ENCODE measurements at regions not wholly inside any gene's neighbourhood (a gene's known extent, or its start where the extent isn't known, plus 50 kb on each side); places are given as distances from the start of the nearest gene placed in this dataset.
A peak's percentile ranks its signal among the peaks of the same experiment; 100 is the strongest.

- intact Hi-C loops (cut with DNase I) = loop anchor here (10.0 kb wide), 1 partner anchor 188 kb away; no protein-coding TSS in a partner anchor
- peaks cover 0 to 8% of the 10 kb centered on the region in 2 donors for H3K27me3 ChIP-seq
- peak in 1 of 4 donors; percentile 1 for DNase-seq
These were observed 104.0 kb downstream of the CPZ start for GRCh38 chr4:8696369-8697127.

GRCh38 chr4:8695237-8696219 lies 103.0 kb downstream of the CPZ start:
- DNase-seq = peak in 1 of 4 donors; percentile 3
- ATAC-seq = no peak
- intact Hi-C loops (cut with DNase I) = loop anchor here (10.0 kb wide), 1 partner anchor 189 kb away; no protein-coding TSS in a partner anchor
- H3K4me1 ChIP-seq = no peaks in the 10 kb centered on the region
- no peaks in the 10 kb centered on the region for H3K36me3 ChIP-seq (replicated peaks in 1 of 2; ENCODE audit: insufficient read depth in 1 of 2, low read depth in 2 of 2)
- H3K27ac ChIP-seq = no peak overlapping the region
- TF ChIP-seq, protein P1, sequence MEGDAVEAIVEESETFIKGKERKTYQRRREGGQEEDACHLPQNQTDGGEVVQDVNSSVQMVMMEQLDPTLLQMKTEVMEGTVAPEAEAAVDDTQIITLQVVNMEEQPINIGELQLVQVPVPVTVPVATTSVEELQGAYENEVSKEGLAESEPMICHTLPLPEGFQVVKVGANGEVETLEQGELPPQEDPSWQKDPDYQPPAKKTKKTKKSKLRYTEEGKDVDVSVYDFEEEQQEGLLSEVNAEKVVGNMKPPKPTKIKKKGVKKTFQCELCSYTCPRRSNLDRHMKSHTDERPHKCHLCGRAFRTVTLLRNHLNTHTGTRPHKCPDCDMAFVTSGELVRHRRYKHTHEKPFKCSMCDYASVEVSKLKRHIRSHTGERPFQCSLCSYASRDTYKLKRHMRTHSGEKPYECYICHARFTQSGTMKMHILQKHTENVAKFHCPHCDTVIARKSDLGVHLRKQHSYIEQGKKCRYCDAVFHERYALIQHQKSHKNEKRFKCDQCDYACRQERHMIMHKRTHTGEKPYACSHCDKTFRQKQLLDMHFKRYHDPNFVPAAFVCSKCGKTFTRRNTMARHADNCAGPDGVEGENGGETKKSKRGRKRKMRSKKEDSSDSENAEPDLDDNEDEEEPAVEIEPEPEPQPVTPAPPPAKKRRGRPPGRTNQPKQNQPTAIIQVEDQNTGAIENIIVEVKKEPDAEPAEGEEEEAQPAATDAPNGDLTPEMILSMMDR (IDR thresholded peaks at IDR 0.05) = no peak
- no peak for TF ChIP-seq POLR2A (IDR thresholded peaks at IDR 0.05)
- H3K9me3 ChIP-seq = no peaks in the 10 kb centered on the region
- no peaks in the 10 kb centered on the region for H3K27me3 ChIP-seq
- WGBS, 2 donors = 51 to 54% methylated on average over 13 to 18 of the region's 18 CpGs
- H3K4me3 ChIP-seq = no peak overlapping the region

More at GRCh38 chr4:8696369-8697127, 104.0 kb downstream of the CPZ start:
- Histone ChIP-seq H3K9me3 (no peaks in the 10 kb centered on the region), H3K27ac (no peak overlapping the region), H3K4me3 (no peak overlapping the region), H3K36me3 (replicated peaks in 1 of 2; ENCODE audit: insufficient read depth in 1 of 2, low read depth in 2 of 2) (no peaks in the 10 kb centered on the region), H3K4me1 (no peaks in the 10 kb centered on the region)
- TF ChIP-seq POLR2A (IDR thresholded peaks at IDR 0.05) = no peak
- TF ChIP-seq, protein P1 (IDR thresholded peaks at IDR 0.05) = no peak
- no peak for ATAC-seq
- WGBS, 2 donors = 70 to 74% methylated on average over 7 to 10 of the region's 10 CpGs

- 45 to 52% methylated on average over 6 to 10 of the region's 10 CpGs for WGBS, 2 donors
- ATAC-seq (no peak), DNase-seq (peak in 1 of 4 donors; percentile 2)
- H3K4me3 ChIP-seq = no peak overlapping the region
- no peaks in the 10 kb centered on the region for H3K9me3 ChIP-seq
- H3K36me3 ChIP-seq (replicated peaks in 1 of 2; ENCODE audit: insufficient read depth in 1 of 2, low read depth in 2 of 2) = no peaks in the 10 kb centered on the region
- H3K4me1 ChIP-seq = no peaks in the 10 kb centered on the region
- TF ChIP-seq POLR2A (IDR thresholded peaks at IDR 0.05) = no peak
- TF ChIP-seq, protein P1 (IDR thresholded peaks at IDR 0.05) = no peak
- no peaks in the 10 kb centered on the region for H3K27me3 ChIP-seq
- H3K27ac ChIP-seq = no peak overlapping the region
- intact Hi-C loops (cut with DNase I) = loop anchor here (10.0 kb wide), 1 partner anchor 190 kb away; no protein-coding TSS in a partner anchor
These were observed 102.1 kb downstream of the CPZ start for GRCh38 chr4:8694651-8695151.

DNA sequence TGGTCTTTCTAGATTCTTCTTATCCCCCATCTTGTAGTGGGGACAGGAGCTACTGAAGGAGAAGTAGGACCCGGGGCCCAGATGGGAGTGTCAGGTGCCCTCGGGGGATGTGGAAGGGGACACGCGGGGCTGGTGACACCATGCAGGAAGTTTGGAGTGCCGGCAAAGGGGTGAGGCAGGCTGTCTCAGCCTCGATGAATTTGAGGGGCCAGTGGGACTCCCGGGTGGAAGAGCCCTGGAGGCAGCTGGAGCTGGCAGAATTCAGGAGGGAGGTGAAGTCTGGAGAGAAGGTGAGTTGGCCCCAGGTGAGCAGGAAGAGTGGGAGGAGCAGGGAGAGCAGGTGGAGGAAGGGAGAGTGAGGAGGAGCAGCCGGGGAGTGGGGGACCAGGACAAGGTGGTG lies 101.7 kb downstream of the CPZ start:
- TF ChIP-seq, protein P1 (IDR thresholded peaks at IDR 0.05) = no peak
- TF ChIP-seq POLR2A (IDR thresholded peaks at IDR 0.05) = no peak
- Histone ChIP-seq H3K27ac (no peak overlapping the region), H3K4me1 (no peaks in the 10 kb centered on the region), H3K36me3 (replicated peaks in 1 of 2; ENCODE audit: insufficient read depth in 1 of 2, low read depth in 2 of 2) (no peaks in the 10 kb centered on the region), H3K9me3 (no peaks in the 10 kb centered on the region), H3K27me3 (no peaks in the 10 kb centered on the region), H3K4me3 (no peak overlapping the region)
- WGBS, 2 donors = 37 to 48% methylated on average over 8 of the region's 8 CpGs
- no peak for DNase-seq
- no peak for ATAC-seq
- intact Hi-C loops (cut with DNase I) = loop anchor here (10.0 kb wide), 1 partner anchor 191 kb away; no protein-coding TSS in a partner anchor
